ENCODE measurements at regions not wholly inside any gene's neighbourhood (a gene's known extent, or its start where the extent isn't known, plus 50 kb on each side); places are given as distances from the start of the nearest gene placed in this dataset.

GRCh38 chr4:53644607-53645006 is 53.3 kb upstream of the LNX1 start:
- no peaks in the 10 kb centered on the region for H3K36me3 ChIP-seq (replicated peaks in 1 of 2; ENCODE audit: control insufficient read depth in 1 of 2, insufficient read depth in 2 of 2, low read length in 1 of 2)
- H3K27ac ChIP-seq (ENCODE audit: low read depth in 2 of 2, low read length in 1 of 2): no peak overlapping the region
- no peaks in the 10 kb centered on the region for H3F3A ChIP-seq (replicated peaks; ENCODE audit: insufficient read depth)
- H2AFZ ChIP-seq (ENCODE audit: low read depth): no peak overlapping the region
- no peaks in the 10 kb centered on the region for H4K20me1 ChIP-seq (ENCODE audit: insufficient read depth)
- CTCF ChIA-PET: no interaction called here
- TF ChIP-seq ZBTB33 (IDR thresholded peaks at IDR 0.05; ENCODE audit: borderline replicate concordance, low read depth) (no peak), FOSL2 (IDR thresholded peaks at IDR 0.05; ENCODE audit: borderline replicate concordance, low read depth) (no peak), USF2 (IDR thresholded peaks at IDR 0.05; ENCODE audit: borderline replicate concordance, low read depth, low read length) (no peak), EZH2phosphoT487 (IDR thresholded peaks at IDR 0.05; ENCODE audit: borderline replicate concordance, low read depth) (no peak), EP300 (IDR thresholded peaks at IDR 0.05; ENCODE audit: borderline replicate concordance in 1 of 2, low read depth in 1 of 2, low read length in 1 of 2) (no peak), MXI1 (IDR thresholded peaks at IDR 0.05; ENCODE audit: low read depth, low read length) (no peak), USF1 (IDR thresholded peaks at IDR 0.05; ENCODE audit: borderline replicate concordance, low read depth) (no peak), SIN3A (IDR thresholded peaks at IDR 0.05; ENCODE audit: borderline replicate concordance, low read depth, low read length) (no peak), FOXJ3 (CRISPR knock-in tag; IDR thresholded peaks at IDR 0.05) (no peak), GATA2 (CRISPR knock-in tag; IDR thresholded peaks at IDR 0.05) (no peak), NRF1 (IDR thresholded peaks at IDR 0.05; ENCODE audit: low read depth, low read length) (no peak), ELF1 (IDR thresholded peaks at IDR 0.05) (no peak), JUND (IDR thresholded peaks at IDR 0.05) (no peak), NFIC (IDR thresholded peaks at IDR 0.05; ENCODE audit: borderline replicate concordance) (no peak), RAD21 (IDR thresholded peaks at IDR 0.05; ENCODE audit: low read length) (no peak)
- 96% methylated on average over 3 of the region's 3 CpGs for WGBS (ENCODE audit: low lambda C conversion rate)
- H3K27me3 ChIP-seq (ENCODE audit: insufficient read depth): no peaks in the 10 kb centered on the region
- no peaks in the 10 kb centered on the region for H3K9me3 ChIP-seq
- no peaks in the 10 kb centered on the region for H3K79me2 ChIP-seq (ENCODE audit: insufficient read depth)
- no peak overlapping the region for H3K9ac ChIP-seq
- no peak overlapping the region for H3K4me2 ChIP-seq
- H3K4me1 ChIP-seq (ENCODE audit: control insufficient read depth in 1 of 2, insufficient read depth in 2 of 2, low read depth in 1 of 2, low read length in 1 of 2): peaks cover 0 to 12% of the 10 kb centered on the region in 2 experiments; a peak in 1 of 4 replicates
- H3K9me2 ChIP-seq: no peaks in the 10 kb centered on the region
- no peak overlapping the region for H3K4me3 ChIP-seq (ENCODE audit: low read depth in 2 of 2, low read length in 1 of 2)
- POLR2A ChIA-PET: no interaction called here
- DNase-seq: no peak
